GM18907 (cell line): ENCODE measurements at regions not wholly inside any gene's neighbourhood (a gene's known extent, or its start where the extent isn't known, plus 50 kb on each side); places are given as distances from the start of the nearest gene placed in this dataset.
"Not testable (repeated sequence)": the region's sequence is repeated elsewhere in the genome, so short reads cannot be mapped to it uniquely, and the experiment has no call there.

Source experiments
- ATAC-seq: cut with Tn5 transposase; IDR thresholded peaks from one replicate; pipeline ENCODE4 v1.9.1; 2021; ENCODE audit warnings: mild to moderate bottlenecking, moderate library complexity; ENCODE audit not compliant: unreplicated experiment

DNA sequence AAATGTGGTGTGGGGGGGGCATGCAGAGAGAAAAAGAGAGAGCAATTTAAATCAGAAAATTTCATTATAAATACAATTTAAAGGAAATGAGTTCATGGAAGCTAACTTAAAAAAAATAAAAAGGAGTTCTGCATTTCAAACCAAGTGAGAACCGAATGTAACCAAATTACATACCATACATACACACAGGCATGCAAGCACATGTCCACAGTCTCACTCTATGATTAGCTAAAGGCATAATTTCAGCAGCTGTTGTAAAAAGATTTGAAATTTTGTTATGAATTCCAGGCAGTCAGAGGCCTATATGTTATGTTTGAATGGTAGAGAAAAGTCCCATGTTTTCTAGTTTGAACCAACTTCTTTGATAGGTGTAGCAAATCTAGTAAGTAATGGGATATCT, 611.6 kb upstream of the ADGRL3 start:
- ATAC-seq: no peak

DNA sequence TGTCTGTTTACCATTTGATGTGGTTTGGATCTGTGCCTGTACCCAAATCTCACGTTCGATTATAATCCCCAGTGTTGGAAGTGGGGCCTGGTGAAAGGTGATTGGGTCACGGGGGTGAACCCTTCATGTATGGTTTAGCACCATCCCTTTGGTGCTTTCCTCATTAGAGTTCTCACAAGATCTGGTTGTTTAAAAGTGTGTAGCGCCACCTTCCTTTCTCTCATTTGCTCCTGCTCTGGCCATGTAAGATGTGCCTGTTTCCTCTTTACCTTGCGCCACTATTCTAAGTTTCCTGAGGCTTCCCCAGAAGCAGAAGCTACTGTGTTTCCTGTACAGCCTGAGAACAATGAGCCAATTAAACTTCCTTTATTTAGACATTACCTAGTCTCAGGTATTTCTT, 610.7 kb upstream of the ADGRL3 start:
- ATAC-seq: no peak

DNA sequence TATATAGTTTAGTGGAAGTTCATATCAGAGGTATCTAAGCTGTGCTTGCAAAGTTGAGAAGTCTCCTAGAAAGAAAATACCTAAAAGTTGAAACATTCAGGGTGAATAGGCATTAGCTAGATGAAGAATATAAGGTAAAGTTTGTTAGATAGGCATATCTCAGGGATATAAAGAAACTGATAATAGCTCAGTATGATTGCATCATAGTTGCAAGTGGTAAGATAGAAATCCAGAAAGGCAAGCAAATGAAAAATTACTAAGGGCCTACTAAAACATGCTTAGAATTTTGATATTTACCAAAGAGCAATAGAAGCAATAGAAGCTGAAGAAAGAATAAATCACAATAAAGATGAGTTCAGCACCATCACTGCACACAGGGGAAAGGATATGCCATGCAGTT, 610.0 kb upstream of the ADGRL3 start:
- ATAC-seq: no peak

DNA sequence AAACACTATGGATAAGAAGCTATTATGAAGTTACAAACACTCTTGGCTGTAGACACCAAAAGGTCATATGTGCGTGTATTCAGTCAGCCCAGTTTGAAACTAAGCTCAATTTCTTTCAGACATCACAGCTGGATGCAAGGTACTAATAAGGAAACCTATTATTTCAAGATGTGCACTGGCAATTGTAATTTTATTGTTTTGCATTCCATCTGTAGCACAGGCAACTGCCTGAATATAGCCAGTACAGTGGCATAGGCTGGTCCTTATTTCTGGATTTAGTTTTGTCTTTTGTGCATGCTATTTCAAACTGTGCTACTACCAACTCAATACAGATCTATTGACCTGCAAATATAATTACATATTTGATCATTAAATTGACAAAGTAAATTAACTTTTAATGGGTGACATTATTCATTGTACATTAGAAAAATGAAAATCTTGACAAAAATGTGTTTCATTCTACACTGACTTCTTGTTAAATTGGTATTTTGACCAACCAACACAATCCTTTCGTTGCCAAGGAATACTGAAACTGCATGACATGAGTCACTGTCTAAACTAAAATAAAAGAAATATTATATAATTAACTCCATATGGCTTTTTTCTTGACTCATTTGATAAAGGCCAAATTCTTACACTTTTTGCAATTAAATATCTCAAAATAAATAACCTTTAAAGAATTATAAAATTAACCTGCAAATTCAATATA, 594.3 kb upstream of the ADGRL3 start:
- no peak for ATAC-seq

DNA sequence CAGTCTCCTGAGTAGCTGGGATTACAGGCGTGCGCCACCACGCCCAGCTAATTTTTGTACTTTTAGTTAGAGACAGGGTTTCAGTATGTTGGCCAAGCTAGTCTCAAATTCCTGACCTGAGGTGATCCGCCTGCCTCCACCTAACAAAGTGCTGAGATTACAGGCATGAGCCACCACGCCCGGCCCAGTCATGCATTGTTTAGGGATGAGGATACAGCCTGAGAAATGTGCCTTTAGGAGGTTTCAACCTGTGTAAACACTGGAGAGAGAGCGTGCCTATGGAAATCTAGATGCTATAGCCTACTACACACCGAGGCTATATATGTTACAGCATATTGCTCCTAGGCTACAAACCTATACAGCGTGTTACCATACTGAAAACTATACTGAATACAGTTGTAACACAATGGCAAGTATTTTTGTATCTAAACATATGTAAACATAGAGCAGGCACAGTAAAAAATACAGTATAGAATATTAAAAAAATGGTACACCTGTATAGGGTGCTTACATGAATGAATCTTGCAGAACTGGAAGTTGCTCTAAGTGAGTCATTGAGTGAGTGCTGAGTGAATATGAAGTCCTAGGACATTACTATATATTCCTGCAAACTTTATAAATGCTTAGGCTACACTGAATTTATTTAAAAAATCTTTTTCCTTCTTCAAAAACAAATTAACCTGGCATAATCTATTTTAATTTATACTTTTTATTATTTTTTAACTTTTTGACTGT, 588.2 kb upstream of the ADGRL3 start:
- no peak for ATAC-seq

DNA sequence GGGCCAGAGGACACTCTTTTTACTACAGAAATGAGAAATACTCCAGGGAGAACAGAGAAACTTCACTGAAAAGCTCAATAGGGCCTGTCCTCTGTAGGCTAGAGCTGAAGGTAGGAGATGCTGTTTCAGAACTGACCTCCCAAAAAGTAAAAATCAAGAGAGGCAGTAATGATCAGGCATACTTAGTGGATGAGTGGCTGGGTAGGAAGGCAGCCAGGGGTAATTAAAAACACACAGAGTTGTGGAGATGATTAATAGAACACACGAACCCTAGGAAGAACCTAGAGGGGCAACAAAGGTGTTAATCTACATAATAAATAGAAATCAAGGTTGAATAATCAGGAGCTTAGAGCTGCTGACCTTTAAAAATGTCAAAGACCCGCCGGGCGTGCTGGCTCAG, 582.4 kb upstream of the ADGRL3 start:
- no peak for ATAC-seq

DNA sequence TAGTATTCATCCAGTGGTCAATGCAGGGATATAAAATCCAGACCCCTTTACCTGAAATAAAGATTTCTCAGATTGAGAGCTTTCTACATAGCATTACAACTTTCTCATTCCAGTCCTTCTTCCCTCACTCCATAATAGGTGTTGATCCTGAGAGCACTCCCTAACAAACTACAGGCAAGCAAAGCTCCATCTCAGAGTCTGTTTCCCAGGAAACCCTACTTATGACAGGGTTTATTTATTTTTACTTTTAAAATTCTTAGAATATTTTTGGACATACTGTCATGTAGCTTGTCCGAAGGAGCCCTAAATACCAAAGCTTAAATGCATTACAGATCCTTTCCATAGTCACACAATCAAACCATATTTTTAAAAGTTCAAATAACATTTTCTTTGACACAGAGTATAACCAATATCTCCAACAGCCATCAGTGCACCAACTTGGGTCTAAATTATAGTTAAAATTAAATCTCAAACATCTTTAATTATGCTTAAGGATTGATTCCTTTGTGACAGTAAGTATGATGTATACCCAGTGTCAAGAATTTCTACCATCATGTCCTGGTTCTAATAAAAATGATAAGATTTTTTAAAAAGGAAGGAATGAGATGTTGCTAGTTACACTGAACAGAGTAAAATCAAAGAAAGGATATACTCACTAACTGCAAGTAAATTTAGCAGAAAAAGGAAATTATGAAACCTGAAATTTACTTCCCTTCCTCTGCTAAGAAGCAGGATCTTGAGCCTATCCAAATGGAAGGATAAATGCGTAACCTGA, 580.4 kb upstream of the ADGRL3 start:
- ATAC-seq: no peak

DNA sequence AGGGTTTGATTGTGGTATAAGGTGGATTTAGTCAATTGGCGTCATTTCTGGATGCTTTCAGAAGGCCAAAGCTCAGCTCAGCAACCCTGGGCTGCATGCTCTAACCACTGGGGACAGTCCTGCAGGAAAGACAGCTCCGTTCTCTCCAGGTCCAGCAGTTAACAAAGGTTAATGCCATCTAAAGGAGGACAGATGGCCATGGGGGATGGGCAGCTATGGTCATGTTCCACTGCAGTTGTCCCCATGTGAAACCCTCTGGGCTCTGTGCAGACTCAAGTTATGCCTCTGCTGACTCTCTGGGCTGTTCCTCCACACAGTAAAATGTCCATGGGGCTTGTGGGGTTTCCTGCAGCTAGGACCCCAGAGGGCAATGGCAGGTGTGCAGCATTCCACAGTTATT, 562.1 kb upstream of the ADGRL3 start:
- ATAC-seq: no peak

DNA sequence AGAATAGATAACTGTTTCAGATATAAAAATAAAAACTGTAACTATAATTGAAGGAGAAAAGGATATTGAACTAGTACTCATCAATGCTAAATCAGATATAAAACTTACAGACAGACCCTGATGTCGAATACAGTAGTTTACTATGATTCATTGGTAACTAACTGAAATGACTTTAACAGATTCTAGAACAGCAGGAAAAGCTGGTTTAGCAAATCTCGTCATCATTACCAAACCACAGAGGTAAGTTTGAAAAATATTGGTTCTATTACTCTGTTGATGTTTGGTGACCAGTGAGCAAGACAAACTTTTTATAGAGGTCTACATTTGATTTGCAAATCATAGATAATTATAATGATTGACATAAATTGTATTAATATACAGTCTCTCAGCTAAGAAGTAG, 551.4 kb upstream of the ADGRL3 start:
- ATAC-seq: no peak

DNA sequence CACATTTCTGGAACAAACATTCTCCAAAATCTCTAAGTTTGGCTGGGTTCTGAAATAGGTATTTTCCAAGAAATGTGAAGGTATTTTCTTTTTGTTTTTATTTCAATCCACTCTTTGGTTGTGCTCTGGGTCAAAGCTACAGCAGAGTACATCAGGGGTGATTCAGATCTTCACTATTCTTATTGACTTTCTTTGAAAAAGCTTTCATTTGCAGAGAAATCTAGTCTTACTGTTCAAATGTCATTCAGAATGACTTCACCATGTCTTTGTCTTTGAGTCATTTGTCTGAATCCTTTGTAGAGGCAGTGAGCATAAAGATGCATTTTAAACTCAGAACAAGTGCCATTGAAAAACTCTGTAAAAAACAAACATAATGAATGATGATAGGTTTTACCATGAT, 547.2 kb upstream of the ADGRL3 start:
- no peak for ATAC-seq

DNA sequence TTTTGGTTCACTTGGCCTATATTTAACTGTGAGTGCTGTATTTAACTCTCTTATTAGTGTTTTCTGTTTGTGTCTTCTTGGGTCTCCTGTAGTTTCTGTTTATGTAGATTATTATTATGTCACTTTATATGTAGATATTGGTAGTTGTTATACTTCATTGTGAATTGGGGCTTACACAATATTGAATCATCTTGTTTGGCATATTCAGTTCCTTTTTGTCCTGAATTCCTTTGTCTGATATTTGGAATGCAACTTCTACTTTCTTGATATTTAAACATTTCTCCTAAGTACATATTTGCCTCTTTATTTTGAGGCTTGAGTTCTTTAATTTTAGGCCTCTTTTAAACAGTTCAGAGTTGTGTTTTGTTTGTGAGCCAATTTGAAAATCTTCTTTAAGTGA, 544.8 kb upstream of the ADGRL3 start:
- ATAC-seq: no peak

DNA sequence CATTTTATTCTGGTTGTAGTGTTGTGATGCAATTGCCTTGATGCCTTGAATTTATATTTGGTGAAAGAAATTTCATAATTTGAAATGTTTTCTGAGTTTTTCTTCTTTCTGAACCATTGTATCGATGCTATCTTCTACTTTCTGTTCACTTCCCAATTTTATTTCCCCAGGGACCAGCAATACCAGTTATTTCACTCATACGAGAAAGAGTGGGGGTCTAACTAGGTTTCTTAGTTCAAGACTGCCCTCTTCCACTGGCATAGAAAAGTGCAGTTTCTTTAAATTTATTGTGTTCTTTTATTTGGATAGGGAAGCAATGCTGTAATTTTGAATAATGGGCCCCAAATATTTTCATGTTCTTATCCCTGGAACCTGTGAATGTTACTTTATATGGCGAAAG, 544.0 kb upstream of the ADGRL3 start:
- ATAC-seq: no peak

DNA sequence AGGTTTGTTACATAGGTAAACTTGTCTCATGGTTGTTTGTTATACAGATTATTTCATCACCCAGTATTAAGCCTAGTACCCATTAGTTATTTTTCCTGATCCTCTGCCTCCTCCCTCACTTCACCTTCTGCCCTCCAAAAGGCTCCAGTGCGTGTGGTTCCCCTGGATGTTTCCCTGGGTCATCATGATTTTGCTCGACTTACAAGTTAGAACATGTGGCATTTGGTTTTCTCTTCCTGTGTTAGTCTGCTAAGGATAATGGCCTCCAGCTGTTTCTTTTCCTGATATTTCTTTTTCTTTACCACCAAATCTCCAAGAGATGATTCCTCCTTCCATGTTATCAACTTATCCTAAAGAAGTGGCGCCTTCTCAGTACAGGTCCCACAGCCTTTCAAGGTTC, 543.1 kb upstream of the ADGRL3 start:
- ATAC-seq: no peak

DNA sequence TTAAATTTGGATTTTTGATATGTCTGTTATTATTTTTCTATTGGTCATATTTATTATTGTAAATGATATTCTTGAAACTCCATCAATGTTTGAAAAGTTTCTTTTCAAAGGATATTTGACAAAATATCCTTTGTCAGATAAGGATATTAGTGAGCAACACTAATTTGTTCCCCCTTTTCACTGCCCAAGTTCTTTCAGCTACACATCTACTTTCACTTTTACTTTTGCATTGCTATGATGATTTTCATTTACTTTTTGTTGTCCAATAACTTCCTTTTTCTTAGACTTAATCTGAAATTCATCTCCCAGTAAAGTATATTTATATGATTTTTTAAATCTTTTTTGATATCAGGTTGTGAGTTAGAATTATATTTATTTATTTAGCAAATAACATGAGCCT, 542.3 kb upstream of the ADGRL3 start:
- ATAC-seq: no peak

DNA sequence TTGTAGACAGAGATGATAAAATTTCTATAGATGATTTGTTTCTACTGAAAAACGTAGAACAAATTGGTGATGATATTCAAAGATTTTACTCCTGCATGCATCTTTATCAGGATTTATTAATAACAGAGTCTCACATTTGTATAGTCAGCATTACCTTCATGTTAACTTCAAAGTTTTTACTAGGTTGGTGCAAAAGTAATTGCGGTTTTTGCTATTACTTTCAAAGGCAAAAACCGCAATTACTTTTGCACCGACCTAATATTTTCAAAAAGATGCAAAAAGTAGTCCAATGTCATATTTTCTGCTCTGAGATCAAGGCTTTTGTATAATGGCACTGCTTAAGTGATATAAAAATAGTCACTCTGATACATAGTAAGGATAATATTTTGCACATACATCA, 536.4 kb upstream of the ADGRL3 start:
- ATAC-seq: no peak

DNA sequence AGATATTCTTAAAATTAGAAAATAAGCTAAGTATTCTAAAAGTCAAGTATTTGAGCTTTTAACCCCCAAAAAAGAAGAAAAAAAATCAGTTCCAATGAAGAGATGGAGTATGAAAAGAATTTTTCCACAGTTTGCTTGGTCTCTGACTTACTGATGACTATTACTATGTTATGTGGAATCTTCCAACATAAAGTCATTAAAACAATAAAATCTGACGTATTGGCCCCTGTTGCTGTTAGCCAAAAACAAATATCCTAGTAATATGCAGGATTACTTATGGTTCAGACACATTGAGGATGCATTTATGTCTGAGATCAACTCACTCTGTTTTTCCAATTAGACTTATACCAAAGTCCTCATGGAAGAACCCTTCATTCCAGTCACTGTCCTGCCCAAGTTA, 517.2 kb upstream of the ADGRL3 start:
- no peak for ATAC-seq

DNA sequence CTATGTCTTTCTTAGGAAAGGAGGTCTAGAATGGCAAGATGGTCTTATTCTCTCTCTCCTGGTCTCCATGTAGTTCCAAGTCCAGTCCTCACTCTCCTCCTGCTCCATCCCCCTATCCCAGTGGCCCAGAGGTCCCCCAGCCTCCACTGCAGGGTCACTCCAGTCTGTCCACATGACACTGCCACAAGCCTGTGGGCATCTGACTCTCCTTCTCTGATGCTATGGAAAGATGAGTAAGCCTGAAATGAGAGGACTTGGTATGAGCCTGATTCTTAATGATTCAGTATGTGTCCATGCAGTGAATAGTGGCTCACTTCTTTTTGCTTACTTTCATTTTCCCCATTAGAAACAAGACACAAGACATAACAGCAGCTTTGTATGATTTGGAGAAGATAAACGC, 516.8 kb upstream of the ADGRL3 start:
- no peak for ATAC-seq

DNA sequence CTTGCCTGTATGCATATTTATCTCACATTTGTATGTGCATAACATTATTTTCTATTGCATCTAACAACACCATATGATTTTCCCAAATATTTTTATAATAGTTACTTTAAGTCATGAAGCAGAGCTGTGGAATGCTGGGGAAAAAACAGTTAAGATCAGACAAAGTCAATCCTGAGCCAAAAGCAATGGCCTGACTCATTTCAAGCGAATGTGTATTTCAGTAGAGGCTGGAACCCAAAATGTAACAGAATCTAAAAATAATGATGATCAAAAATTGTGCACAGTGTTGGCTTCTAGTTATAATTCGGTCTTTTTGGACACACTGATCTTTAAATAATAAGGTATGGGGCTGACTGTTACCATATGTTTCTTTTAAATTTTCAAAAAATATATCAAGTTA, 516.2 kb upstream of the ADGRL3 start:
- ATAC-seq: no peak

DNA sequence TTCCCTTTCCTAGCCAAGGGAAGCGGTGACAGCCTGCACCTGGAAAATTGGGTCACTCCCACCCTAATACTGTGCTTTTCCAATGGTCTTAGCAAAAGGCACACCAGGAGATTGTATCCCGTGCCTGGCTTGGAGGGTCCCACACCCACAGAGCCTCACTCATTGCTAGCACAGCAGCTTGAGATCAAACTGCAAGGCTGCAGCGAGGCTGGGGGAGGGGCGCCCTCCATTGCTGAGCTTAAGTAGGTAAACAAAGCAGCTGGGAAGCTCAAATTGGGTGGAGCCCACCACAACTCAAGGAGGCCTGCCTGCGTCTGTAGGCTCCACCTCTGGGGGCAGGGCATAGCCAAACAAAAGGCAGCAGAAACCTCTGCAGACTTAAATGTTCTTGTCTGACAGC, 504.1 kb upstream of the ADGRL3 start:
- not testable (repeated sequence) for ATAC-seq

DNA sequence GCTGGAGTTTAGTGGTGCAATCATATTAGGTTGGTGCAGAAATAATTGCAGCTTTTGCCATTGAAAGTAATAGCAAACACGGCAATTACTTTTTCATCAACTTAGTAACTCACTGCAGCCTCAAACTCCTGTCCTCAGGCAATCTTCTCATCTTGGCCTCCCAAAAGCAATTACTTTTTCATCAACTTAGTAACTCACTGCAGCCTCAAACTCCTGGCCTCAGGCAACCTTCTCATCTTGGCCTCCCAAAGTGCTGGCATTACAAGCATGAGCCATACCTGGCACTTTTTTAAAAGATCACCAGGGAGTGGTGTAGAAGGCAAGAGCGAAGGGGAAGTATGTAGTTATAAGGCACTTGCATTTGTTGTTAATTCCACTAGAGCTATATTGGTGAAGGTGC, 491.1 kb upstream of the ADGRL3 start:
- no peak for ATAC-seq

DNA sequence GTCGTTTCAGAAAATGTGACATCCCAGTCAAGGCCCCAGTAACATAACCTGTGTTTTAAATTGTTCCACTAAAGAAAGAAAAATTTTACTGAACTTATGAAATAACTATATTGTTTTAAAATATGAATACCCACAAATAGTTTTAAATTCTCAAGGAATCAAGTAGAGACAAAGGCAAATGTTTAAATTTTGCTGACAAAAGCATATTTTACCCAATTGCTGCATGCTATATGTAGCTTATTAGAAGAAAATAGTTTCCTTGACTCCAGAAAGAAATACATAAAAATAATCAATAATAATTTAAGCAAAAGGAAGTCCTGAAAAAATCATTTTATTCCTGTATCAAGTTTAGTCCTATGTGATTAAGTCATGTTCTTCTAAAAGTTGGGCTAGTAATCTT, 481.3 kb upstream of the ADGRL3 start:
- no peak for ATAC-seq

DNA sequence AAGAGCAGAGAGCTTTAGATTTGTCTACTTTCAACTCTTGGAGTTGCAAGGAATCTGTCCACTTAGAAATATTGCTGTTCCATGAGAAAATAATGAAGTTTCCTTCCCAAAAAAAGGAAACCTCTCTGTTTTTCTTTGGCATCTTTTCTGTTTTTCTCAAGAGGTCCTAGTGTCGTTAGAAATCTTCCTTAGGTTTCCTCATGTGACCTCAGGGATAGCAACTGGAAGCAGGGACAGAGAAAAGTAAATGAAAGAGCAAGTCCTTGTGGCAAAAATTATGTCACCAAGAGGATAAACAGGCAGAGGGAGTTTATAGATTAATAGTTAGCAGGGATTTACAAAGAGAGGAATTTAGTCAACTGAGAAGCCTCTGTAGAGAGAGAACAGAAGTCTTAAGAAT, 478.4 kb upstream of the ADGRL3 start:
- ATAC-seq: no peak
